Fibroblast of the aortic adventitia (primary cell): ENCODE measurements at regions not wholly inside any gene's neighbourhood (a gene's known extent, or its start where the extent isn't known, plus 50 kb on each side); places are given as distances from the start of the nearest gene placed in this dataset.
A peak's percentile ranks its signal among the peaks of the same experiment; 100 is the strongest.

Experiments used
- DNase-seq: peaks from one replicate; pipeline ENCODE4 v3.0.0-alpha.2; 2010; ENCODE audit warnings: low read depth
- H3K4me3 ChIP-seq: 2 replicates; pipeline ENCODE4 v1.5.1; 2011; ENCODE audit warnings: low read depth, mild to moderate bottlenecking, control low read depth, low read length, moderate library complexity
- CTCF ChIP-seq: IDR thresholded peaks from 2 replicates; pipeline ENCODE4 v1.5.1; 2011; ENCODE audit warnings: mild to moderate bottlenecking, low read length, control low read depth, inconsistent platforms; ENCODE audit not compliant: insufficient read depth

DNA sequence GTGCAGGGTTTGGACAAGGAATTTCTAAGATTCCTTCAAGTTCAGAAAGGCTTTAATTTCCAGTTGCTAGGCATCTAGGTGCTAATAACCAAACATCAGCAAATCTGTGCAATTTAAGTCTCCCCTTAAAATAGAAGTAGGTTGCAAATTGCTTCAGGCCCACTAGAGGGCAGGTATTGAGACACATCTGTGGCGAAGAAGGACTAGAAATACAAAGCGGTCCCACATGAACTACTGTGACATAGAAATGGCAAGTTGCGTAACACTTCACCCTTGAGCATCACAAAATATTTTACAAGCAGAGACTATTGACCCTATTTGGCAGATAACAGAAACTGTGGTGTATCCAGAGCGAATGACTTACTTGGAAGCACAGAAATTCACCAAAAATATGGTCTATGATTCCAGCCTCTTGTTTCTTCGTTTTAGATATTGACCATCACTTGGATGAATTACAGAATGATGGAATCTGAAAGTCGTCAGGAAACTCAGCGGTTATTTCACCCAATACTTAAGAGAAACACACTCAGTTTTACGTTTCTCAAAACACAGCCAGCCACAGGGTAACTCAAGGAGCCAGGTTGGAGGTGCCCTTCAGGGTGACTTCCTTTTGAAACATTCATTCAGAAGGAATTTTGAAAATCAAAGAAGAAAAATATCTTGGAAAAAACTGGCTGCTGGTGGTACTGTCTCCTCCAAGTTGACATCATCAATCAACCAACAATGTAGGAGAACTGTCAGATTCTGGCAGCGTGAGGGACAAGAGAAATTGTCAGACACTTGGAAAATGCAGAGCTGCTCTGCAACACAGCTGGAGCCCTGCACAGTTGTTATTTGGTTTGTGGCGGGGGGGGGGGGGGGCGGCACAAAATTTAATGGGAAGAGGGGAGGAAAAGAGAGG is 256.3 kb upstream of the MINDY3 start:
- DNase-seq, result peak; percentile 4

GRCh38 chr10:16117305-16117695 is 257.0 kb upstream of the MINDY3 start:
- no peak for TF ChIP-seq CTCF
- no peak for DNase-seq
- H3K4me3 ChIP-seq, result no peak overlapping the region

More for the DNA sequence above, 256.3 kb upstream of the MINDY3 start:
- peak; percentile 37 for TF ChIP-seq CTCF
- no peak overlapping the region for H3K4me3 ChIP-seq

GRCh38 chr10:16119445-16119844 is 259.1 kb upstream of the MINDY3 start:
- no peak for DNase-seq
- H3K4me3 ChIP-seq, result no peak overlapping the region
- no peak for TF ChIP-seq CTCF

- no peak for TF ChIP-seq CTCF
- no peak for DNase-seq
- no peak overlapping the region for H3K4me3 ChIP-seq
Observed at GRCh38 chr10:16120563-16120962, 260.3 kb upstream of the MINDY3 start.

DNA sequence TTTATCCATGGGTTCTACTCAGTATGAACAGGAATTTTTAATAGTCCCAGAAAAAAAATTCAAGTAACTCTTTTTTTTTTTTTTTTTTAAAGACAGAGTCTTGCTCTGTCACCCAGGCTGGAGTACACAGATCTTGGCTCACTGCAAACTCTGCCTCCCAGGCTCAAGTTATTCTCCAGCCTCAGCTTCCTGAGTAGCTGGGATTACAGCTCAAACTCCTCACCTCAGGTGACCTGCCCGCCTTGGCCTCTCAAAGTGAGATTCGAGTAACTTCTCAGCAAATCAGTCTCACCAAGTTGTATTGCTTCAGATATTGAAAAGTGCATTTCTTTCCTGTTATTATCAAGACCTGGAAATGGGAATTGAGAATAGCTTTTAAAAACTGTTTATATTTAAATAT is 281.2 kb upstream of the MINDY3 start:
- no peak overlapping the region for H3K4me3 ChIP-seq
- TF ChIP-seq CTCF, result no peak
- DNase-seq, result no peak

GRCh38 chr10:16146993-16147392 is 286.7 kb upstream of the MINDY3 start:
- no peak for DNase-seq
- no peak for TF ChIP-seq CTCF
- no peak overlapping the region for H3K4me3 ChIP-seq
